Ovary (tissue), 3 donors: ENCODE measurements at regions not wholly inside any gene's neighbourhood (a gene's known extent, or its start where the extent isn't known, plus 50 kb on each side); places are given as distances from the start of the nearest gene placed in this dataset.

Source experiments
- EP300 ChIP-seq: sonication (generic); formaldehyde crosslinking; IDR thresholded peaks from one replicate; pipeline ENCODE4 v1.6.1; 2017; ENCODE audit warnings: antibody characterized with exemption
- POLR2A ChIP-seq: fragments of 450-650 bp; IDR thresholded peaks from one replicate; pipeline ENCODE4 v1.6.1; 2017; ENCODE audit warnings: antibody characterized with exemption, mild to moderate bottlenecking, moderate library complexity
- TF ChIP-seq, protein P1 (sequence below), 3 donors: fragments of 450-650 bp in 2 of 3; fragments of 200-600 bp in 1 of 3; IDR thresholded peaks; one replicate each; pipeline versions ENCODE4 v1.5.1 to v1.8.0; 2016 to 2022; ENCODE audit warnings: antibody characterized with exemption in 3 of 3, mild to moderate bottlenecking in 1 of 3
- donor health status: DM: no; HTN: no; CAD: no.

DNA sequence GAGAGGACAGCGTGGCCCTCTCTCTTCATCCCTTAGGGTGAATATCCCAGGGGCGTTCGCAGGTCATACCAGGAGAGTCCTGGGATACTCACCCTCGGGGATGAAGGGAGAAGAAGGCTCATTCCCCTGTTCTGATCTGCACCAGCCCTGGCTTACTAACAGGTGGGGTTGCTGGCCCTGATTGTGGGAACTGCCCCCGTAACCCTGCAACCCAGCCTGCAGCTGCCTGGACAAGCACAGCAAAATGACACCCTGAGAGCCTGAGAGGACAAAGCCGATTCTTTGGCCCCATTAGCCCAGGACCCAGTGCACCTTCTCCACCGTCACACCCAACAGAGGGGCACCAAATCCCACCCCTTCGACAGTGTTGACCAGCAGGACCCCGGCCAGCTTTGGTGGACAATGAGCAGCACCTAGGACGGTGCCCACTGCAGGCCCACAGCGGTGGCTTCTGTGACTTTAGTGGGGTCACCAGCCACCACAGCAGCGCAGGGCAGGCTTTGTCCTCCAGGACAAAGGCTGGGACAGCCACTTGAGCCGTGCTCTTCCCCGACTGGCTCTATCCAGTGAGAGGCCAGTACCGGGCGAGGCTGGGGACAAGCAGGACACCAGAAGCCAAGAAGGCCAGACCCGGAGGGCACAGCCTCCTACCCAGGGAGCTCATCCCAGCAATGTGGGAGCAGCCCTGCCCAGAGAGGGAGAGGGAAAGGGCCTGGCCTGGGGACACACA lies 98.5 kb upstream of the RTL6 start:
- no peak for TF ChIP-seq EP300
- TF ChIP-seq POLR2A = no peak
- TF ChIP-seq, protein P1, sequence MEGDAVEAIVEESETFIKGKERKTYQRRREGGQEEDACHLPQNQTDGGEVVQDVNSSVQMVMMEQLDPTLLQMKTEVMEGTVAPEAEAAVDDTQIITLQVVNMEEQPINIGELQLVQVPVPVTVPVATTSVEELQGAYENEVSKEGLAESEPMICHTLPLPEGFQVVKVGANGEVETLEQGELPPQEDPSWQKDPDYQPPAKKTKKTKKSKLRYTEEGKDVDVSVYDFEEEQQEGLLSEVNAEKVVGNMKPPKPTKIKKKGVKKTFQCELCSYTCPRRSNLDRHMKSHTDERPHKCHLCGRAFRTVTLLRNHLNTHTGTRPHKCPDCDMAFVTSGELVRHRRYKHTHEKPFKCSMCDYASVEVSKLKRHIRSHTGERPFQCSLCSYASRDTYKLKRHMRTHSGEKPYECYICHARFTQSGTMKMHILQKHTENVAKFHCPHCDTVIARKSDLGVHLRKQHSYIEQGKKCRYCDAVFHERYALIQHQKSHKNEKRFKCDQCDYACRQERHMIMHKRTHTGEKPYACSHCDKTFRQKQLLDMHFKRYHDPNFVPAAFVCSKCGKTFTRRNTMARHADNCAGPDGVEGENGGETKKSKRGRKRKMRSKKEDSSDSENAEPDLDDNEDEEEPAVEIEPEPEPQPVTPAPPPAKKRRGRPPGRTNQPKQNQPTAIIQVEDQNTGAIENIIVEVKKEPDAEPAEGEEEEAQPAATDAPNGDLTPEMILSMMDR (IDR thresholded peaks at IDR 0.05) = no peak
